HCT116 (cell line): ENCODE measurements at regions not wholly inside any gene's neighbourhood (a gene's known extent, or its start where the extent isn't known, plus 50 kb on each side); places are given as distances from the start of the nearest gene placed in this dataset.

ENCODE experiments used
- ATAC-seq: fragments of 200-7000 bp; cut with Tn5 transposase; 2 replicates; pipeline ENCODE4 v1.9.1; 2020; ENCODE audit warnings: mild to moderate bottlenecking, moderate library complexity
- BruUV-seq: library from RNA; stranded (reverse); fragments of 400-500 nt; replicated peaks from 2 replicates; lab custom pipeline; 2021; lab: Mats Ljungman, UMichigan
- CTCF ChIA-PET: fragments of 300-600 bp; sonication (Branson Sonifier 250); formaldehyde crosslinking; loops from one replicate; lab custom pipeline; 2021; ENCODE audit warnings: antibody characterized with exemption; lab: Charles Lee
- POLR2A ChIA-PET: fragments of 300-600, 350-600 bp; sonication (Branson Sonifier 250); formaldehyde crosslinking; loops from one replicate; lab custom pipeline; 2021; ENCODE audit warnings: antibody characterized with exemption; lab: Charles Lee
- RAD21 ChIA-PET, 2 experiments: fragments of 300-600 bp; sonication (Branson Sonifier 250); formaldehyde crosslinking; loops; one replicate each; lab custom pipeline; 2023; ENCODE audit warnings: low total read pairs in 2 of 2; ENCODE audit not compliant: uncharacterized antibody in 2 of 2, unreplicated experiment in 2 of 2, low non-redundant PET in 1 of 2; lab: Charles Lee
- DNase-seq: peaks from one replicate; pipeline ENCODE4 v3.0.0-alpha.2; 2010; ENCODE audit warnings: low read depth, low spot score
- H2AFZ ChIP-seq: fragments of 200-600 bp; shearing (Covaris generic), sonication (generic); 2 replicates; pipeline ENCODE4 v1.6.1; 2017; ENCODE audit warnings: low read depth, mixed run types, mixed read lengths, antibody characterized with exemption, low read length; ENCODE audit not compliant: poor library complexity, severe bottlenecking
- H3K27ac ChIP-seq: 2 replicates; pipeline ENCODE4 v1.5.1; 2012; ENCODE audit warnings: low read depth, low read length
- H3K27me3 ChIP-seq: fragments of 200-600 bp; sonication (generic); 2 replicates; pipeline ENCODE4 v1.6.1; 2016; ENCODE audit warnings: mixed run types, low read length, mixed read lengths; ENCODE audit not compliant: insufficient read depth
- H3K36me3 ChIP-seq, 2 experiments: fragments of 200-500 bp in 1 of 2; fragments of 200-600 bp in 1 of 2; sonication (Bioruptor generic) in 1 of 2; sonication (generic) in 1 of 2; 2 replicates each; pipeline versions ENCODE4 v1.5.1 to v1.6.1; 2014 to 2016; ENCODE audit warnings: low read length in 2 of 2, inconsistent platforms in 1 of 2, mixed read lengths in 1 of 2, mixed run types in 1 of 2; ENCODE audit not compliant: insufficient read depth in 2 of 2, control insufficient read depth in 1 of 2
- H3K4me1 ChIP-seq, 2 experiments: fragments of 200-600 bp in 1 of 2; sonication (generic) in 1 of 2; 2 replicates each; pipeline versions ENCODE4 v1.5.1 to v1.6.1; 2012 to 2017; ENCODE audit warnings: low read length in 2 of 2, inconsistent platforms in 1 of 2, mild to moderate bottlenecking in 1 of 2, mixed read lengths in 1 of 2, mixed run types in 1 of 2, moderate library complexity in 1 of 2; ENCODE audit not compliant: insufficient read depth in 2 of 2, control insufficient read depth in 1 of 2
- H3K4me2 ChIP-seq: fragments of 200-600 bp; sonication (generic); 2 replicates; pipeline ENCODE4 v1.6.1; 2017; ENCODE audit warnings: mixed run types, low read length, mixed read lengths
- H3K4me3 ChIP-seq, 2 experiments: fragments of 200-600 bp in 1 of 2; sonication (generic) in 1 of 2; replicated peaks in 1 of 2; 2 replicates each; pipeline ENCODE4 v1.5.1; 2011 to 2016; ENCODE audit warnings: low read length in 2 of 2, control low read depth in 1 of 2, low read depth in 1 of 2, mild to moderate bottlenecking in 1 of 2, mixed read lengths in 1 of 2, mixed run types in 1 of 2
- H3K79me2 ChIP-seq: fragments of 200-600 bp; sonication (generic); 2 replicates; pipeline ENCODE4 v1.6.1; 2017; ENCODE audit warnings: mild to moderate bottlenecking, mixed run types, low read length, moderate library complexity, mixed read lengths; ENCODE audit not compliant: insufficient read depth
- H3K9ac ChIP-seq: fragments of 200-600 bp; sonication (generic); 2 replicates; pipeline ENCODE4 v1.6.1; 2016; ENCODE audit warnings: low read length, mixed read lengths
- H3K9me2 ChIP-seq: fragments of 200-600 bp; sonication (generic), shearing (Covaris generic); 2 replicates; pipeline ENCODE4 v1.6.1; 2017; ENCODE audit warnings: mixed run types, mild to moderate bottlenecking, moderate library complexity; ENCODE audit not compliant: insufficient read depth
- H3K9me3 ChIP-seq, 2 experiments: fragments of 200-500 bp in 1 of 2; fragments of 200-600 bp in 1 of 2; sonication (Bioruptor generic) in 1 of 2; sonication (generic) in 1 of 2; 2 replicates each; pipeline ENCODE4 v1.6.1; 2014 to 2017; ENCODE audit warnings: low read length in 2 of 2, mixed read lengths in 2 of 2, inconsistent platforms in 1 of 2, low read depth in 1 of 2, mild to moderate bottlenecking in 1 of 2, mixed run types in 1 of 2, moderate library complexity in 1 of 2; ENCODE audit not compliant: control insufficient read depth in 1 of 2, insufficient read depth in 1 of 2
- H4K20me1 ChIP-seq: fragments of 200-600 bp; sonication (generic), shearing (Covaris generic); 2 replicates; pipeline ENCODE4 v1.6.1; 2017; ENCODE audit warnings: mixed run types, mild to moderate bottlenecking, moderate library complexity; ENCODE audit not compliant: insufficient read depth
- EGR1 ChIP-seq: IDR thresholded peaks from 2 replicates; pipeline ENCODE4 v1.6.1; 2012; ENCODE audit warnings: low read depth
- ELF1 ChIP-seq: IDR thresholded peaks from 2 replicates; pipeline ENCODE4 v1.6.1; 2012; ENCODE audit warnings: low read depth, borderline replicate concordance
- EZH2 ChIP-seq: fragments of 200-600 bp; sonication (generic); IDR thresholded peaks from 2 replicates; pipeline ENCODE4 v1.6.1; 2017; ENCODE audit warnings: antibody characterized with exemption, mixed run types
- FOSL1 ChIP-seq: IDR thresholded peaks from 2 replicates; pipeline ENCODE4 v1.6.1; 2012; ENCODE audit warnings: low read depth
- JUND ChIP-seq: IDR thresholded peaks from 2 replicates; pipeline ENCODE4 v1.6.1; 2012
- MAX ChIP-seq: IDR thresholded peaks from 2 replicates; pipeline ENCODE4 v1.6.1; 2012
- POLR2A ChIP-seq: IDR thresholded peaks from 2 replicates; pipeline ENCODE4 v1.7.0; 2011; ENCODE audit warnings: borderline replicate concordance; ENCODE audit not compliant: insufficient read depth, insufficient read length; ENCODE audit errors: extremely low read depth
- RAD21 ChIP-seq: IDR thresholded peaks from 2 replicates; pipeline ENCODE4 v1.6.1; 2012; ENCODE audit warnings: low read depth, mild to moderate bottlenecking
- SIN3A ChIP-seq: IDR thresholded peaks from 2 replicates; pipeline ENCODE4 v1.6.1; 2012; ENCODE audit warnings: low read depth
- SP1 ChIP-seq: IDR thresholded peaks from 2 replicates; pipeline ENCODE4 v1.6.1; 2012; ENCODE audit warnings: low read depth
- SRF ChIP-seq: IDR thresholded peaks from 2 replicates; pipeline ENCODE4 v1.6.1; 2012; ENCODE audit warnings: low read depth
- TCF7L2 ChIP-seq: IDR thresholded peaks from 2 replicates; pipeline ENCODE4 v1.7.0; 2011; ENCODE audit warnings: borderline replicate concordance, inconsistent platforms; ENCODE audit not compliant: insufficient read depth, insufficient read length; ENCODE audit errors: extremely low read depth
- YY1 ChIP-seq: IDR thresholded peaks from 2 replicates; pipeline ENCODE4 v1.6.1; 2011; ENCODE audit warnings: low read length, low read depth, moderate library complexity, mild to moderate bottlenecking; ENCODE audit not compliant: insufficient replicate concordance; ENCODE audit errors: extremely low read depth
- ZFX ChIP-seq: fragments of 450-650 bp; IDR thresholded peaks from 2 replicates; pipeline ENCODE4 v1.6.1; 2017
- ZNF274 ChIP-seq: fragments of 200-500 bp; sonication (Bioruptor generic); IDR thresholded peaks from 2 replicates; pipeline ENCODE4 v1.6.1; 2014; ENCODE audit warnings: mild to moderate bottlenecking, low read depth, low read length, inconsistent platforms
- intact Hi-C: fragments of 100-400 bp; cut with micrococcal nuclease; formaldehyde crosslinking; loops from 2 replicates; pipeline ENCODE4 v1.10.0; 2022
- TF ChIP-seq, protein P1 (sequence below): IDR thresholded peaks from 2 replicates; pipeline ENCODE4 v1.6.1; 2011; ENCODE audit warnings: mild to moderate bottlenecking, low read length, moderate library complexity; ENCODE audit not compliant: insufficient replicate concordance; ENCODE audit errors: extremely low read depth
- TF ChIP-seq, protein P2 (sequence below): IDR thresholded peaks from 2 replicates; pipeline ENCODE4 v1.6.1; 2012

DNA sequence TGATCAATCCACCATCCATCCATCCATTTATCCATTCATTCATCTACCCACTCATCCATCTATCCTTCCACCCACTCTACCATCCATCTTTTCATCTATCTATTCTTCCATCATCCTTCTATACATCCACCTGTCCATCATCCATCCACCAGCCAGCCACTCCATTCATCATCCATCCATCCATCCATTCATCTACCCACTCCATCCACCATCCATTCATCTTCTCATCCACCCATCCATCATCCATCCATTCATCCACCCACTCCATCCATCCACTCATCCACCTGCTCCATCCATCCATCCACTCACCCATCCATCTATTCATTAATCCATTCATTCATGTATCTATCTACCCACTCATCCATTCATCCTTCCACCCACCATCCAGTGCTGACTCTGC is 127.9 kb upstream of the TMPRSS2 start:
- peaks cover 4% of the 10 kb centered on the region; the same call in 1 of the 2 replicates for H3K27me3 ChIP-seq
- BruUV-seq: no TSS peak
- no peaks in the 10 kb centered on the region for H3K36me3 ChIP-seq
- no peaks in the 10 kb centered on the region for H3K79me2 ChIP-seq
- no peak overlapping the region for H3K27ac ChIP-seq
- H3K4me2 ChIP-seq: no peak overlapping the region
- H2AFZ ChIP-seq: no peak overlapping the region
- ChIA-PET CTCF (no interaction called here), RAD21 (no interaction called here), POLR2A (no interaction called here)
- DNase-seq (no peak), ATAC-seq (no peak)
- no peaks in the 10 kb centered on the region for H4K20me1 ChIP-seq
- no peaks in the 10 kb centered on the region for H3K9me3 ChIP-seq
- peaks cover 13 to 32% of the 10 kb centered on the region in 2 experiments for H3K4me1 ChIP-seq
- no peak for TF ChIP-seq POLR2A
- TF ChIP-seq EGR1: no peak
- no peak for TF ChIP-seq SP1
- TF ChIP-seq JUND: no peak
- TF ChIP-seq SIN3A: no peak
- no peak for TF ChIP-seq FOSL1
- no peak for TF ChIP-seq SRF
- no peak for TF ChIP-seq ELF1
- TF ChIP-seq, protein P1, sequence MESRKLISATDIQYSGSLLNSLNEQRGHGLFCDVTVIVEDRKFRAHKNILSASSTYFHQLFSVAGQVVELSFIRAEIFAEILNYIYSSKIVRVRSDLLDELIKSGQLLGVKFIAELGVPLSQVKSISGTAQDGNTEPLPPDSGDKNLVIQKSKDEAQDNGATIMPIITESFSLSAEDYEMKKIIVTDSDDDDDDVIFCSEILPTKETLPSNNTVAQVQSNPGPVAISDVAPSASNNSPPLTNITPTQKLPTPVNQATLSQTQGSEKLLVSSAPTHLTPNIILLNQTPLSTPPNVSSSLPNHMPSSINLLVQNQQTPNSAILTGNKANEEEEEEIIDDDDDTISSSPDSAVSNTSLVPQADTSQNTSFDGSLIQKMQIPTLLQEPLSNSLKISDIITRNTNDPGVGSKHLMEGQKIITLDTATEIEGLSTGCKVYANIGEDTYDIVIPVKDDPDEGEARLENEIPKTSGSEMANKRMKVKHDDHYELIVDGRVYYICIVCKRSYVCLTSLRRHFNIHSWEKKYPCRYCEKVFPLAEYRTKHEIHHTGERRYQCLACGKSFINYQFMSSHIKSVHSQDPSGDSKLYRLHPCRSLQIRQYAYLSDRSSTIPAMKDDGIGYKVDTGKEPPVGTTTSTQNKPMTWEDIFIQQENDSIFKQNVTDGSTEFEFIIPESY: no peak
- H3K4me3 ChIP-seq: no peak overlapping the region
- no peaks in the 10 kb centered on the region for H3K9me2 ChIP-seq
- no peak overlapping the region for H3K9ac ChIP-seq
- intact Hi-C loops: no loop called here

- ATAC-seq (no peak), DNase-seq (no peak)
- Histone ChIP-seq H3K79me2 (no peaks in the 10 kb centered on the region), H2AFZ (no peak overlapping the region), H3K9me3 (no peaks in the 10 kb centered on the region), H3K4me2 (peak overlapping the region; percentile 19), H3K36me3 (no peaks in the 10 kb centered on the region), H3K27me3 (peaks cover 4% of the 10 kb centered on the region; the same call in 1 of the 2 replicates), H3K27ac (no peak overlapping the region), H3K9ac (no peak overlapping the region), H4K20me1 (no peaks in the 10 kb centered on the region)
- BruUV-seq: no TSS peak
- intact Hi-C loops: no loop called here
- ChIA-PET RAD21 (no interaction called here), POLR2A (no interaction called here)
- TF ChIP-seq TCF7L2: no peak
- no peak for TF ChIP-seq RAD21
- TF ChIP-seq, protein P2, sequence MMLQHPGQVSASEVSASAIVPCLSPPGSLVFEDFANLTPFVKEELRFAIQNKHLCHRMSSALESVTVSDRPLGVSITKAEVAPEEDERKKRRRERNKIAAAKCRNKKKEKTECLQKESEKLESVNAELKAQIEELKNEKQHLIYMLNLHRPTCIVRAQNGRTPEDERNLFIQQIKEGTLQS: no peak
- no peak for TF ChIP-seq YY1
- no peak for TF ChIP-seq EZH2
- TF ChIP-seq FOSL1: no peak
- TF ChIP-seq ZNF274: no peak
- TF ChIP-seq ZFX: no peak
- no peak for TF ChIP-seq MAX
- TF ChIP-seq, all 23 proteins: peak for 0
- Histone ChIP-seq H3K4me3 (no peak overlapping the region), H3K9me2 (no peaks in the 10 kb centered on the region), H3K4me1 (peaks cover 23 to 43% of the 10 kb centered on the region in 2 experiments)
- CTCF ChIA-PET: no interaction called here
Measured at GRCh38 chr21:41634858-41635257, 126.9 kb upstream of the TMPRSS2 start.
